ENCODE measurements at regions not wholly inside any gene's neighbourhood (a gene's known extent, or its start where the extent isn't known, plus 50 kb on each side); places are given as distances from the start of the nearest gene placed in this dataset.

GRCh38 chr20:18913701-18914100 is 100.1 kb downstream of the SCP2D1 start:
- TF ChIP-seq CTCF (IDR thresholded peaks at IDR 0.05): no peak
- no peak for TF ChIP-seq TAF1 (IDR thresholded peaks at IDR 0.05; ENCODE audit: borderline replicate concordance, low read depth, low read length)
- TF ChIP-seq SIN3A (IDR thresholded peaks at IDR 0.05; ENCODE audit: borderline replicate concordance, low read depth, low read length): no peak
- TF ChIP-seq, protein P1, sequence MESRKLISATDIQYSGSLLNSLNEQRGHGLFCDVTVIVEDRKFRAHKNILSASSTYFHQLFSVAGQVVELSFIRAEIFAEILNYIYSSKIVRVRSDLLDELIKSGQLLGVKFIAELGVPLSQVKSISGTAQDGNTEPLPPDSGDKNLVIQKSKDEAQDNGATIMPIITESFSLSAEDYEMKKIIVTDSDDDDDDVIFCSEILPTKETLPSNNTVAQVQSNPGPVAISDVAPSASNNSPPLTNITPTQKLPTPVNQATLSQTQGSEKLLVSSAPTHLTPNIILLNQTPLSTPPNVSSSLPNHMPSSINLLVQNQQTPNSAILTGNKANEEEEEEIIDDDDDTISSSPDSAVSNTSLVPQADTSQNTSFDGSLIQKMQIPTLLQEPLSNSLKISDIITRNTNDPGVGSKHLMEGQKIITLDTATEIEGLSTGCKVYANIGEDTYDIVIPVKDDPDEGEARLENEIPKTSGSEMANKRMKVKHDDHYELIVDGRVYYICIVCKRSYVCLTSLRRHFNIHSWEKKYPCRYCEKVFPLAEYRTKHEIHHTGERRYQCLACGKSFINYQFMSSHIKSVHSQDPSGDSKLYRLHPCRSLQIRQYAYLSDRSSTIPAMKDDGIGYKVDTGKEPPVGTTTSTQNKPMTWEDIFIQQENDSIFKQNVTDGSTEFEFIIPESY (IDR thresholded peaks at IDR 0.05; ENCODE audit: borderline replicate concordance, low read depth): no peak
